ENCODE measurements at regions not wholly inside any gene's neighbourhood (a gene's known extent, or its start where the extent isn't known, plus 50 kb on each side); places are given as distances from the start of the nearest gene placed in this dataset.
A peak's percentile ranks its signal among the peaks of the same experiment; 100 is the strongest.
"Not testable (repeated sequence)": the region's sequence is repeated elsewhere in the genome, so short reads cannot be mapped to it uniquely, and the experiment has no call there.

- ATAC-seq (no peak), DNase-seq (no peak)
- H3K27ac Mint-ChIP-seq, result no peak overlapping the region
- H3K36me3 Mint-ChIP-seq (ENCODE audit: low read depth), result no peaks in the 10 kb centered on the region
- no peak overlapping the region for H3K4me3 Mint-ChIP-seq
- no peaks in the 10 kb centered on the region for H3K9me3 ChIP-seq (ENCODE audit: control insufficient read depth, low read length, poor library complexity, severe bottlenecking)
- no peaks in the 10 kb centered on the region for H3K27me3 Mint-ChIP-seq
- H3K4me1 Mint-ChIP-seq, result peaks cover 13% of the 10 kb centered on the region
These were observed 479.4 kb upstream of the CBLB start for GRCh38 chr3:106348139-106348690.

- ATAC-seq, result no peak
- Mint-ChIP-seq H3K36me3 (ENCODE audit: low read depth) (no peaks in the 10 kb centered on the region), H3K4me1 (peaks cover 13% of the 10 kb centered on the region), H3K27me3 (no peaks in the 10 kb centered on the region), H3K4me3 (no peak overlapping the region), H3K27ac (peak overlapping the region; percentile 34)
- no peaks in the 10 kb centered on the region for H3K9me3 ChIP-seq (ENCODE audit: control insufficient read depth, low read length, poor library complexity, severe bottlenecking)
- no peak for DNase-seq
These were observed 480.5 kb upstream of the CBLB start for GRCh38 chr3:106349191-106349881.

GRCh38 chr3:106355873-106356272 is 487.1 kb upstream of the CBLB start:
- no peaks in the 10 kb centered on the region for H3K9me3 ChIP-seq (ENCODE audit: control insufficient read depth, low read length, poor library complexity, severe bottlenecking)
- no peak for ATAC-seq
- Mint-ChIP-seq H3K27me3 (no peaks in the 10 kb centered on the region), H3K4me1 (no peaks in the 10 kb centered on the region), H3K36me3 (ENCODE audit: low read depth) (no peaks in the 10 kb centered on the region), H3K27ac (no peak overlapping the region), H3K4me3 (no peak overlapping the region)
- no peak for DNase-seq

GRCh38 chr3:106359692-106360091 is 490.9 kb upstream of the CBLB start:
- no peak for ATAC-seq
- DNase-seq, result no peak
- H3K36me3 Mint-ChIP-seq (ENCODE audit: low read depth), result no peaks in the 10 kb centered on the region
- H3K27ac Mint-ChIP-seq, result no peak overlapping the region
- no peak overlapping the region for H3K4me3 Mint-ChIP-seq
- H3K27me3 Mint-ChIP-seq, result no peaks in the 10 kb centered on the region
- no peaks in the 10 kb centered on the region for H3K4me1 Mint-ChIP-seq
- no peaks in the 10 kb centered on the region for H3K9me3 ChIP-seq (ENCODE audit: control insufficient read depth, low read length, poor library complexity, severe bottlenecking)

- not testable (repeated sequence) for ATAC-seq; H3K4me1 Mint-ChIP-seq; H3K27me3 Mint-ChIP-seq; H3K27ac Mint-ChIP-seq; H3K36me3 Mint-ChIP-seq (ENCODE audit: low read depth); H3K9me3 ChIP-seq (ENCODE audit: control insufficient read depth, low read length, poor library complexity, severe bottlenecking); DNase-seq; H3K4me3 Mint-ChIP-seq
These were observed 492.1 kb upstream of the CBLB start for GRCh38 chr3:106360901-106361300.

GRCh38 chr3:106364477-106364876 is 495.7 kb upstream of the CBLB start:
- Mint-ChIP-seq H3K27ac (no peak overlapping the region), H3K27me3 (no peaks in the 10 kb centered on the region), H3K4me1 (peaks cover 7% of the 10 kb centered on the region), H3K36me3 (ENCODE audit: low read depth) (no peaks in the 10 kb centered on the region), H3K4me3 (no peak overlapping the region)
- DNase-seq, result no peak
- ATAC-seq, result no peak
- no peaks in the 10 kb centered on the region for H3K9me3 ChIP-seq (ENCODE audit: control insufficient read depth, low read length, poor library complexity, severe bottlenecking)

- DNase-seq, result no peak
- H3K9me3 ChIP-seq (ENCODE audit: control insufficient read depth, low read length, poor library complexity, severe bottlenecking), result no peaks in the 10 kb centered on the region
- peaks cover 7% of the 10 kb centered on the region for H3K4me1 Mint-ChIP-seq
- no peaks in the 10 kb centered on the region for H3K27me3 Mint-ChIP-seq
- H3K4me3 Mint-ChIP-seq, result no peak overlapping the region
- no peak for ATAC-seq
- peak overlapping the region; percentile 30 for H3K27ac Mint-ChIP-seq
- H3K36me3 Mint-ChIP-seq (ENCODE audit: low read depth), result no peaks in the 10 kb centered on the region
These were observed 496.4 kb upstream of the CBLB start for GRCh38 chr3:106365061-106365691.

- Mint-ChIP-seq H3K27ac (no peak overlapping the region), H3K36me3 (ENCODE audit: low read depth) (no peaks in the 10 kb centered on the region), H3K4me1 (peaks cover 7% of the 10 kb centered on the region), H3K27me3 (no peaks in the 10 kb centered on the region), H3K4me3 (no peak overlapping the region)
- H3K9me3 ChIP-seq (ENCODE audit: control insufficient read depth, low read length, poor library complexity, severe bottlenecking), result no peaks in the 10 kb centered on the region
- DNase-seq (no peak), ATAC-seq (no peak)
These were observed 497.5 kb upstream of the CBLB start for GRCh38 chr3:106366352-106366751.

- no peak overlapping the region for H3K27ac Mint-ChIP-seq
- no peak overlapping the region for H3K4me3 Mint-ChIP-seq
- H3K9me3 ChIP-seq (ENCODE audit: control insufficient read depth, low read length, poor library complexity, severe bottlenecking), result no peaks in the 10 kb centered on the region
- ATAC-seq (no peak), DNase-seq (no peak)
- H3K36me3 Mint-ChIP-seq (ENCODE audit: low read depth), result no peaks in the 10 kb centered on the region
- peaks cover 7% of the 10 kb centered on the region for H3K4me1 Mint-ChIP-seq
- H3K27me3 Mint-ChIP-seq, result no peaks in the 10 kb centered on the region
These were observed 498.7 kb upstream of the CBLB start for GRCh38 chr3:106367496-106367895.

- ATAC-seq (no peak), DNase-seq (no peak)
- no peak overlapping the region for H3K4me3 Mint-ChIP-seq
- no peak overlapping the region for H3K27ac Mint-ChIP-seq
- H3K4me1 Mint-ChIP-seq, result peaks cover 2% of the 10 kb centered on the region
- H3K9me3 ChIP-seq (ENCODE audit: control insufficient read depth, low read length, poor library complexity, severe bottlenecking), result no peaks in the 10 kb centered on the region
- peaks cover 6% of the 10 kb centered on the region for H3K27me3 Mint-ChIP-seq
- H3K36me3 Mint-ChIP-seq (ENCODE audit: low read depth), result no peaks in the 10 kb centered on the region
These were observed 502.6 kb upstream of the CBLB start for GRCh38 chr3:106371221-106371970.

- DNase-seq, result no peak
- no peaks in the 10 kb centered on the region for H3K9me3 ChIP-seq (ENCODE audit: control insufficient read depth, low read length, poor library complexity, severe bottlenecking)
- no peak overlapping the region for H3K4me3 Mint-ChIP-seq
- H3K36me3 Mint-ChIP-seq (ENCODE audit: low read depth), result no peaks in the 10 kb centered on the region
- peaks cover 2% of the 10 kb centered on the region for H3K4me1 Mint-ChIP-seq
- peaks cover 6% of the 10 kb centered on the region for H3K27me3 Mint-ChIP-seq
- no peak overlapping the region for H3K27ac Mint-ChIP-seq
- no peak for ATAC-seq
These were observed 503.4 kb upstream of the CBLB start for GRCh38 chr3:106371971-106372805.

GRCh38 chr3:106372806-106373190 is 504.0 kb upstream of the CBLB start:
- H3K4me3 Mint-ChIP-seq, result no peak overlapping the region
- peaks cover 2% of the 10 kb centered on the region for H3K4me1 Mint-ChIP-seq
- no peak overlapping the region for H3K27ac Mint-ChIP-seq
- H3K36me3 Mint-ChIP-seq (ENCODE audit: low read depth), result no peaks in the 10 kb centered on the region
- ATAC-seq (no peak), DNase-seq (no peak)
- H3K27me3 Mint-ChIP-seq, result peaks cover 6% of the 10 kb centered on the region
- H3K9me3 ChIP-seq (ENCODE audit: control insufficient read depth, low read length, poor library complexity, severe bottlenecking), result no peaks in the 10 kb centered on the region
